HAP-1 (cell line): ENCODE measurements at regions not wholly inside any gene's neighbourhood (a gene's known extent, or its start where the extent isn't known, plus 50 kb on each side); places are given as distances from the start of the nearest gene placed in this dataset.
"Not testable (repeated sequence)": the region's sequence is repeated elsewhere in the genome, so short reads cannot be mapped to it uniquely, and the experiment has no call there.

Source experiments
- DNase-seq, 2 experiments: peaks; one replicate each; pipeline ENCODE4 v3.0.0-alpha.2; 2016 to 2020; ENCODE audit warnings: low spot score in 2 of 2
- H3K27me3 ChIP-seq: fragments of 250-450 bp; sonication (Bioruptor Pico); 2 replicates; pipeline ENCODE4 v1.5.1; 2020; ENCODE audit warnings: low read depth, mild to moderate bottlenecking, moderate library complexity
- H3K36me3 ChIP-seq: fragments of 250-450 bp; sonication (Bioruptor Pico); replicated peaks from 2 replicates; pipeline ENCODE4 v1.5.1; 2020; ENCODE audit warnings: mild to moderate bottlenecking
- H3K4me1 ChIP-seq: fragments of 250-450 bp; sonication (Bioruptor Pico); 2 replicates; pipeline ENCODE4 v1.5.1; 2020; ENCODE audit warnings: mild to moderate bottlenecking
- H3K4me3 ChIP-seq: fragments of 250-450 bp; sonication (Bioruptor Pico); 2 replicates; pipeline ENCODE4 v1.5.1; 2020; ENCODE audit warnings: mild to moderate bottlenecking, moderate library complexity
- H3K9me3 ChIP-seq: fragments of 250-450 bp; sonication (Bioruptor Pico); 2 replicates; pipeline ENCODE4 v1.5.1; 2020; ENCODE audit warnings: mild to moderate bottlenecking, moderate library complexity
- in situ Hi-C: fragments of 300-500 bp; cut with MboI; formaldehyde crosslinking; loops from 3 replicates; pipeline ENCODE4 v1.14.3; 2020; ENCODE audit warnings: low sequenced_read_pairs, inconsistent platforms, mixed read lengths

- in situ Hi-C loops: loop anchor here (5.0 to 25.0 kb wide), 3 partner anchors 139 to 619 kb away; no protein-coding TSS in a partner anchor
- no peak overlapping the region for H3K4me3 ChIP-seq
- no peaks in the 10 kb centered on the region for H3K4me1 ChIP-seq
- no peak for DNase-seq
- H3K36me3 ChIP-seq: no peaks in the 10 kb centered on the region
- H3K9me3 ChIP-seq: no peaks in the 10 kb centered on the region
- peaks cover 6% of the 10 kb centered on the region for H3K27me3 ChIP-seq
Observed at GRCh38 chr5:154606246-154606645, 128.2 kb upstream of the HAND1 start.

GRCh38 chr5:154603953-154604679, 126.1 kb upstream of the HAND1 start:
- no peak overlapping the region for H3K4me3 ChIP-seq
- H3K4me1 ChIP-seq: no peaks in the 10 kb centered on the region
- H3K36me3 ChIP-seq: no peaks in the 10 kb centered on the region
- no peaks in the 10 kb centered on the region for H3K9me3 ChIP-seq
- DNase-seq: peak in 1 of 2 experiments; percentile 14
- H3K27me3 ChIP-seq: peaks cover 6% of the 10 kb centered on the region
- in situ Hi-C loops: loop anchor here (25.0 kb wide), 2 partner anchors 542 to 617 kb away; no protein-coding TSS in a partner anchor

GRCh38 chr5:154603485-154603884, 125.5 kb upstream of the HAND1 start:
- no peak overlapping the region for H3K4me3 ChIP-seq
- no peak for DNase-seq
- in situ Hi-C loops: loop anchor here (25.0 kb wide), 2 partner anchors 541 to 616 kb away; no protein-coding TSS in a partner anchor
- peaks cover 6% of the 10 kb centered on the region for H3K27me3 ChIP-seq
- H3K9me3 ChIP-seq: no peaks in the 10 kb centered on the region
- no peaks in the 10 kb centered on the region for H3K4me1 ChIP-seq
- no peaks in the 10 kb centered on the region for H3K36me3 ChIP-seq

- Histone ChIP-seq H3K36me3 (no peaks in the 10 kb centered on the region), H3K4me3 (no peak overlapping the region), H3K9me3 (no peaks in the 10 kb centered on the region), H3K27me3 (peaks cover 6% of the 10 kb centered on the region), H3K4me1 (no peaks in the 10 kb centered on the region)
- DNase-seq: no peak
- in situ Hi-C loops: loop anchor here (25.0 kb wide), 2 partner anchors 541 to 616 kb away; no protein-coding TSS in a partner anchor
Observed at GRCh38 chr5:154603011-154603410, 125.0 kb upstream of the HAND1 start.

- DNase-seq: no peak
- in situ Hi-C loops: loop anchor here (25.0 kb wide), 2 partner anchors 539 to 614 kb away; no protein-coding TSS in a partner anchor
- H3K4me1 ChIP-seq: no peaks in the 10 kb centered on the region
- H3K27me3 ChIP-seq: peaks cover 6% of the 10 kb centered on the region
- H3K4me3 ChIP-seq: no peak overlapping the region
- no peaks in the 10 kb centered on the region for H3K36me3 ChIP-seq
- no peaks in the 10 kb centered on the region for H3K9me3 ChIP-seq
Observed at GRCh38 chr5:154601014-154601413, 123.0 kb upstream of the HAND1 start.

- no peaks in the 10 kb centered on the region for H3K36me3 ChIP-seq
- no peak for DNase-seq
- in situ Hi-C loops: no loop called here
- no peak overlapping the region for H3K4me3 ChIP-seq
- peaks cover 9% of the 10 kb centered on the region for H3K27me3 ChIP-seq
- no peaks in the 10 kb centered on the region for H3K4me1 ChIP-seq
- H3K9me3 ChIP-seq: no peaks in the 10 kb centered on the region
Observed at GRCh38 chr5:154598021-154598420, 120.0 kb upstream of the HAND1 start.

DNA sequence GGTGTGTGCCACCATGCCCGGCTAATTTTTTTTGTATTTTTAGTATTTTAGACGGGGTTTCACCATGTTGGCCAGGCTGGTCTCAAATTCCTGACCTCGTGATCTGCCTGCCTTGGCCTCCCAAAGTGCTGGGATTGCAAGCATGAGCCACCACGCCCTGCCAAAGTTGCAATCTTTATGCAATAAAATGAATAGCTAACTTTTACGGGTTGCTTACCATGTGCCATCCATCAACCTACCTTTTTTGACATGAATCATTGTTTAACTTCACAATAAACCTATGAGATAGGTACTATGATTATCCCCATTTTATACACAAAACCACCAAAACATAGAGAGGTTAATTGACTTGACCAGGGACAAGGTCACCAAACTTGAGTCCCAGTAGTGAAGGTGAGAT, 118.8 kb upstream of the HAND1 start:
- in situ Hi-C loops, H3K4me1 ChIP-seq, H3K4me3 ChIP-seq, H3K36me3 ChIP-seq, DNase-seq, H3K9me3 ChIP-seq, H3K27me3 ChIP-seq: not testable (repeated sequence)

GRCh38 chr5:154595662-154596061, 117.6 kb upstream of the HAND1 start:
- Histone ChIP-seq H3K4me1 (no peaks in the 10 kb centered on the region), H3K36me3 (no peaks in the 10 kb centered on the region), H3K9me3 (no peaks in the 10 kb centered on the region), H3K27me3 (0 out of 2 replicates have a peak, but pooled peaks cover 3% of the 10 kb centered on the region), H3K4me3 (no peak overlapping the region)
- no peak for DNase-seq
- in situ Hi-C loops: no loop called here

DNA sequence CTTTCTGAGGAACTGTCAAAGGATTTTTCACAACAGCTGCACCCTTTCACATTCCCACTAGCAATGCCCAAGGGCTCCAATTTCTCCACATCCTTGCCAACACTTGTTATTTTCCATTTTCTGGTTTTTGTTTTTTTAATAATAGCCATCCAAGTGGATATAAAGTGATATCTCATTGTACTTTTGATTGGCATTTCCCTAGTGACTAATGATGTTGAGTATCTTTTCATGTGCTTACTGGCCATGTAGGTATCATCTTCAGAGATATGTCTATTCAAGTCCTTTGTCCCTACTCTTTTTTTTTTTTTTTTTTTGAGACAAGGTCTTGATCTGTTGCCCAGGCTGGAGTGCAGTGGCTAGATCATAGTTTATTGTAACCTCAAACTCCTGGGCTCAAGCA, 115.8 kb upstream of the HAND1 start:
- Histone ChIP-seq H3K9me3 (no peaks in the 10 kb centered on the region), H3K4me1 (no peaks in the 10 kb centered on the region), H3K36me3 (no peaks in the 10 kb centered on the region), H3K27me3 (0 out of 2 replicates have a peak, but pooled peaks cover 3% of the 10 kb centered on the region), H3K4me3 (no peak overlapping the region)
- in situ Hi-C loops: no loop called here
- no peak for DNase-seq

- no peak for DNase-seq
- no peaks in the 10 kb centered on the region for H3K4me1 ChIP-seq
- in situ Hi-C loops: no loop called here
Observed at GRCh38 chr5:154593071-154593470, 115.0 kb upstream of the HAND1 start.

DNA sequence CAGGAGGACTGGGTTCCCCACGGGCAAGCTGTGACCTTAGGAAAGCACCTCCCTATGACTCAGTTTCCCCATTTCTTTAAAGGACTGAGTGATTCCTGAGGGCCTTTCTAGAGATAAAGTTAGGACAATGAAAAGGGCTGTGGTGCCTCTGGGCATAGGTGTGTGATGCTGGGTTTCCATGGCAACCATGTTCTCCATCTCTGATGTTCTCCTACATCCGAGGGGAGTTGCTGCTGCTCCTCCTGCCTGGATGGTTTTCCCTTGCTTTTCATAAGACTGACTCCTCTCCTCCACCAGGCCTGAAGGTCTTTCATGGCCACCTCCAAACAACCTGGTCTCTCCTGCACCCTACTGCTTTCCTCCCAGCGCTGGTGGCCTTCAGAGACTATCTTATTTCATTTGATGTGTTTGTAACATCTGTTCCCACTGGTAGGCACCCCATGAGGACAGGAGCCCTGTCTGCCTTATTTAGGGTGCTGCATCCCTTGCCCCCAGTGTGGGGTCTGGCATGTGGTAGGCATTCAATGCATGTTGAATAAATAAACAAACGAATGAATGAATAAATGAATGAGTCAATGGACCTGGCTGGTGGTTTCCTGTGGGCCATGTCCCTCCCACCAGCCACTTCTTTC, 112.2 kb upstream of the HAND1 start:
- Histone ChIP-seq H3K9me3 (no peaks in the 10 kb centered on the region), H3K36me3 (no peaks in the 10 kb centered on the region), H3K4me3 (no peak overlapping the region), H3K4me1 (no peaks in the 10 kb centered on the region), H3K27me3 (peaks cover 11% of the 10 kb centered on the region)
- in situ Hi-C loops: no loop called here
- DNase-seq: no peak

More at GRCh38 chr5:154593071-154593470, 115.0 kb upstream of the HAND1 start:
- Histone ChIP-seq H3K9me3 (no peaks in the 10 kb centered on the region), H3K36me3 (no peaks in the 10 kb centered on the region), H3K27me3 (peaks cover 5% of the 10 kb centered on the region; the same call in 1 of the 2 replicates), H3K4me3 (no peak overlapping the region)

DNA sequence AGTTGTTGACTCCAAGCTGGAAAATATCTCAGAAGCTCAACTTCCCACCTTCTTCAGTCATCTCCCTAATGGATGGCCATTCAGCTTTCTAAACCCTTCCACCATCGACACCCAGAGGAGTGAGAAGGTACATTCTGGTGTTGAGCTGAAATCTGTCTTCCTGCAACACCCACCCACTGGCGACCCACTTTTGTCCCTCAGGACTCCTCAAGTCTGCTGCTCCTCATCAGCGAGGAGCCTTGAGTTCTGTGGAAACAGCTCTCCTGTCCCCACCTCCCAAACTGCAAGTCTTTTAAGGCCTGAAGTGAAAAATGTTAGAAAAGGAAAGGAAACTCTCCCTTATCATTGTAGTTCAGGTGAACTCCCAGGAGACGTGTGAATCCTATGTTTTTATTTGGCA, 111.5 kb upstream of the HAND1 start:
- Histone ChIP-seq H3K27me3 (peaks cover 11% of the 10 kb centered on the region), H3K9me3 (no peaks in the 10 kb centered on the region), H3K4me3 (no peak overlapping the region), H3K4me1 (no peaks in the 10 kb centered on the region), H3K36me3 (no peaks in the 10 kb centered on the region)
- in situ Hi-C loops: no loop called here
- DNase-seq: no peak

DNA sequence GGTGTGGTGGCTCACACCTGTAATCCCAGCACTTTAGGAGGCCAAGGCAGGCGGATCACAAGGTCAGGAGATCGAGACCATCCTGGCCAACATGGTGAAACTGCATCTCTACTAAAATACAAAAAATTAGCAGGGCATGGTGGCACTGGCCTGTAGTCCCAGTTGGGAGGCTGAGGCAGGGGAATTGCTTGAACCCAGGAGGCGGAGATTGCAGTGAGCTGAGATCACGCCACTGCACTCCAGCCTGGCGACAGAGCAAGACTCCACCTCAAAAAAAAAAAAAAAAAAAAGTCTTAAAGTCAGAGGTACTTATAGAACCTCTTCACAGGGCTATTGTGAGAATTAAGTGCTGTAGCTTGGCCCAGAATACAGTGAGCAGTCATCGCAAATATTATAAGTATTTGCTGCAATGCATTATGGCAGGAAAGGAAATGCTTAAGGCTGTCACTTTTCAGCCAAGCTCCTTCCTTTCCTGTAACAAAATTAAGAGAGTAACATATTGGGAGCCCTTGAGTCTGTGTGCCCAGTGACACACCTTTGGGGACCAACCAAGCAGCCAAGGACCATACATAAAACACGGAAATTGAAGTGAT, 110.9 kb upstream of the HAND1 start:
- peaks cover 11% of the 10 kb centered on the region for H3K27me3 ChIP-seq
- in situ Hi-C loops, H3K4me3 ChIP-seq, H3K36me3 ChIP-seq, H3K9me3 ChIP-seq, DNase-seq, H3K4me1 ChIP-seq: not testable (repeated sequence)
